Endothelial cell of umbilical vein (primary cell): ENCODE measurements at regions not wholly inside any gene's neighbourhood (a gene's known extent, or its start where the extent isn't known, plus 50 kb on each side); places are given as distances from the start of the nearest gene placed in this dataset.

Experiments
- CTCF ChIP-seq, 2 donors: IDR thresholded peaks; 1 replicate in 1 of 2; 2 replicates in 1 of 2; pipeline ENCODE4 v1.5.1; 2011; ENCODE audit warnings: low read length in 2 of 2, mild to moderate bottlenecking in 2 of 2, moderate library complexity in 2 of 2, control low read depth in 1 of 2, inconsistent platforms in 1 of 2, low read depth in 1 of 2; ENCODE audit not compliant: insufficient read depth in 1 of 2; ENCODE audit errors: extremely low read depth in 1 of 2
- MYC ChIP-seq: IDR thresholded peaks from one replicate; pipeline ENCODE4 v1.6.1; 2011; ENCODE audit warnings: mild to moderate bottlenecking, low read depth, low read length
- POLR2A ChIP-seq: IDR thresholded peaks from 2 replicates; pipeline ENCODE4 v1.6.1; 2012; ENCODE audit warnings: low read depth, mild to moderate bottlenecking, control low read depth, low read length
- POLR2AphosphoS5 ChIP-seq: IDR thresholded peaks from 2 replicates; pipeline ENCODE4 v1.6.1; 2012; ENCODE audit warnings: low read depth, mild to moderate bottlenecking, control low read depth, low read length, moderate library complexity; ENCODE audit not compliant: insufficient read depth

- no peak for TF ChIP-seq CTCF (IDR thresholded peaks at IDR 0.05; ENCODE audit: extremely low read depth in 1 of 2, insufficient read depth in 1 of 2, low read depth in 1 of 2, low read length in 2 of 2)
- TF ChIP-seq POLR2AphosphoS5: no peak
- no peak for TF ChIP-seq MYC
- TF ChIP-seq POLR2A: no peak
Observed at GRCh38 chr2:143833015-143833660, 686.8 kb downstream of the ZEB2 start.
